ENCODE measurements at regions not wholly inside any gene's neighbourhood (a gene's known extent, or its start where the extent isn't known, plus 50 kb on each side); places are given as distances from the start of the nearest gene placed in this dataset.

- H3K23ac ChIP-seq (ENCODE audit: low read length), result no peak overlapping the region
- H3K79me2 ChIP-seq (ENCODE audit: control insufficient read depth, insufficient read depth, low read length, poor library complexity), result no peaks in the 10 kb centered on the region
- no peaks in the 10 kb centered on the region for H3K9me3 ChIP-seq (ENCODE audit: insufficient read depth, low read depth, low read length)
- no peak overlapping the region for H3K27ac ChIP-seq (ENCODE audit: low read depth, low read length)
- H3K36me3 ChIP-seq (ENCODE audit: control insufficient read depth in 1 of 2, insufficient read depth in 2 of 2, low read length in 2 of 2), result no peaks in the 10 kb centered on the region
- no peak overlapping the region for H4K12ac ChIP-seq (ENCODE audit: low read depth, low read length)
- H3K18ac ChIP-seq (ENCODE audit: low read length), result no peak overlapping the region
- no peak overlapping the region for H3K4me3 ChIP-seq (ENCODE audit: low read depth, low read length)
- H2BK12ac ChIP-seq (ENCODE audit: low read length), result no peak overlapping the region
- no peak overlapping the region for H3K4ac ChIP-seq (ENCODE audit: low read depth, low read length)
- H3K27me3 ChIP-seq (ENCODE audit: insufficient read depth, low read length), result no peaks in the 10 kb centered on the region
- H3K4me1 ChIP-seq (ENCODE audit: control insufficient read depth in 1 of 2, insufficient read depth in 2 of 2, low read length in 2 of 2), result no peaks in the 10 kb centered on the region
- no peak overlapping the region for H4K91ac ChIP-seq (ENCODE audit: low read depth, low read length)
- DNase-seq, result peak in 1 of 2 donors; percentile 46
- no peaks in the 10 kb centered on the region for H3K79me1 ChIP-seq (ENCODE audit: low read length)
- no CpG with 5 or more reads among the region's 3 CpGs for WGBS (ENCODE audit: extremely low coverage, insufficient coverage, insufficient read length)
- H2BK120ac ChIP-seq (ENCODE audit: insufficient read depth, low read length, poor library complexity), result no peak overlapping the region
- H4K8ac ChIP-seq (ENCODE audit: low read depth, low read length), result no peak overlapping the region
- no peak overlapping the region for H3K4me2 ChIP-seq (ENCODE audit: low read length)
- H3K9ac ChIP-seq (ENCODE audit: low read length), result no peak overlapping the region
- H2AK5ac ChIP-seq (ENCODE audit: low read length), result no peak overlapping the region
- no peak overlapping the region for H3K14ac ChIP-seq (ENCODE audit: low read length)
- H2BK5ac ChIP-seq (ENCODE audit: low read depth, low read length, poor library complexity), result no peak overlapping the region
- no peak overlapping the region for H2AFZ ChIP-seq (ENCODE audit: insufficient read depth, low read length, poor library complexity)
Observed at GRCh38 chr3:118531816-118532215, 502.8 kb downstream of the IGSF11 start.

GRCh38 chr3:118533676-118534075, 501.0 kb downstream of the IGSF11 start:
- Histone ChIP-seq H2BK5ac (ENCODE audit: low read depth, low read length, poor library complexity) (no peak overlapping the region), H3K79me1 (ENCODE audit: low read length) (no peaks in the 10 kb centered on the region), H2BK12ac (ENCODE audit: low read length) (no peak overlapping the region), H4K8ac (ENCODE audit: low read depth, low read length) (no peak overlapping the region), H4K91ac (ENCODE audit: low read depth, low read length) (no peak overlapping the region), H3K27ac (ENCODE audit: low read depth, low read length) (no peak overlapping the region), H2AFZ (ENCODE audit: insufficient read depth, low read length, poor library complexity) (no peak overlapping the region), H3K18ac (ENCODE audit: low read length) (no peak overlapping the region), H4K12ac (ENCODE audit: low read depth, low read length) (no peak overlapping the region), H3K9ac (ENCODE audit: low read length) (no peak overlapping the region), H3K4me2 (ENCODE audit: low read length) (no peak overlapping the region), H3K36me3 (ENCODE audit: control insufficient read depth in 1 of 2, insufficient read depth in 2 of 2, low read length in 2 of 2) (no peaks in the 10 kb centered on the region), H2AK5ac (ENCODE audit: low read length) (no peak overlapping the region), H3K79me2 (ENCODE audit: control insufficient read depth, insufficient read depth, low read length, poor library complexity) (no peaks in the 10 kb centered on the region), H3K4ac (ENCODE audit: low read depth, low read length) (no peak overlapping the region), H3K27me3 (ENCODE audit: insufficient read depth, low read length) (no peaks in the 10 kb centered on the region), H3K4me1 (ENCODE audit: control insufficient read depth in 1 of 2, insufficient read depth in 2 of 2, low read length in 2 of 2) (no peaks in the 10 kb centered on the region), H3K14ac (ENCODE audit: low read length) (no peak overlapping the region), H2BK120ac (ENCODE audit: insufficient read depth, low read length, poor library complexity) (no peak overlapping the region), H3K4me3 (ENCODE audit: low read depth, low read length) (no peak overlapping the region), H3K23ac (ENCODE audit: low read length) (no peak overlapping the region), H3K9me3 (ENCODE audit: insufficient read depth, low read depth, low read length) (no peaks in the 10 kb centered on the region)
- WGBS (ENCODE audit: extremely low coverage, insufficient coverage, insufficient read length), result no CpG with 5 or more reads among the region's 1 CpG
- no peak for DNase-seq

- no peak overlapping the region for H3K23ac ChIP-seq (ENCODE audit: low read length)
- no peak overlapping the region for H3K4ac ChIP-seq (ENCODE audit: low read depth, low read length)
- no peak overlapping the region for H3K9ac ChIP-seq (ENCODE audit: low read length)
- no peaks in the 10 kb centered on the region for H3K4me1 ChIP-seq (ENCODE audit: control insufficient read depth in 1 of 2, insufficient read depth in 2 of 2, low read length in 2 of 2)
- no peak overlapping the region for H2BK5ac ChIP-seq (ENCODE audit: low read depth, low read length, poor library complexity)
- no peak overlapping the region for H2AK5ac ChIP-seq (ENCODE audit: low read length)
- H2BK120ac ChIP-seq (ENCODE audit: insufficient read depth, low read length, poor library complexity), result no peak overlapping the region
- no CpG with 5 or more reads among the region's 2 CpGs for WGBS (ENCODE audit: extremely low coverage, insufficient coverage, insufficient read length)
- no peak overlapping the region for H3K27ac ChIP-seq (ENCODE audit: low read depth, low read length)
- H3K4me3 ChIP-seq (ENCODE audit: low read depth, low read length), result no peak overlapping the region
- H2AFZ ChIP-seq (ENCODE audit: insufficient read depth, low read length, poor library complexity), result no peak overlapping the region
- no peak overlapping the region for H2BK12ac ChIP-seq (ENCODE audit: low read length)
- no peaks in the 10 kb centered on the region for H3K79me2 ChIP-seq (ENCODE audit: control insufficient read depth, insufficient read depth, low read length, poor library complexity)
- no peaks in the 10 kb centered on the region for H3K27me3 ChIP-seq (ENCODE audit: insufficient read depth, low read length)
- no peaks in the 10 kb centered on the region for H3K79me1 ChIP-seq (ENCODE audit: low read length)
- no peak overlapping the region for H4K91ac ChIP-seq (ENCODE audit: low read depth, low read length)
- H3K18ac ChIP-seq (ENCODE audit: low read length), result no peak overlapping the region
- H4K12ac ChIP-seq (ENCODE audit: low read depth, low read length), result no peak overlapping the region
- no peak for DNase-seq
- no peak overlapping the region for H3K4me2 ChIP-seq (ENCODE audit: low read length)
- no peak overlapping the region for H4K8ac ChIP-seq (ENCODE audit: low read depth, low read length)
- H3K36me3 ChIP-seq (ENCODE audit: control insufficient read depth in 1 of 2, insufficient read depth in 2 of 2, low read length in 2 of 2), result no peaks in the 10 kb centered on the region
- H3K9me3 ChIP-seq (ENCODE audit: insufficient read depth, low read depth, low read length), result no peaks in the 10 kb centered on the region
- no peak overlapping the region for H3K14ac ChIP-seq (ENCODE audit: low read length)
Observed at GRCh38 chr3:118534519-118534918, 500.1 kb downstream of the IGSF11 start.

DNA sequence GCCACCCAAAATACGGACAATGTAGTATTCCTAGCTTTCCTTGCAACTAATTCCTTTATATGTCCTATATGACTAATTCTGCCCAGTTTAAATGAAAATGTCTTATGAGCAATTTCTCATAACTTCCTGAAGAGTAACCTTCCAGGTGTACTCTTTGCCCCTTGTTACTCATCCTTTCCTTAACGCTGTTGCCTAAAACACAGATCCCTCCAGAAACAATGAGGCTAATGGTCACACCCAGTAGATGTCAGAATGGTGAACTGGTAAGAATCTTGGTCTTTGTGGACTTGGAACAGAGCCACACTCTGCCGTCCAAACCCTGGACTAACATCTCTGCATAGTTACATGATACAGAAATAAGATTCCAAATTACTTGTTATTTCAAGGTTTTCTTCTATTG, 497.9 kb downstream of the IGSF11 start:
- H3K4ac ChIP-seq (ENCODE audit: low read depth, low read length), result no peak overlapping the region
- H2BK12ac ChIP-seq (ENCODE audit: low read length), result no peak overlapping the region
- H3K27me3 ChIP-seq (ENCODE audit: insufficient read depth, low read length), result no peaks in the 10 kb centered on the region
- H3K27ac ChIP-seq (ENCODE audit: low read depth, low read length), result no peak overlapping the region
- no peak overlapping the region for H4K91ac ChIP-seq (ENCODE audit: low read depth, low read length)
- H3K9me3 ChIP-seq (ENCODE audit: insufficient read depth, low read depth, low read length), result no peaks in the 10 kb centered on the region
- no peak overlapping the region for H3K23ac ChIP-seq (ENCODE audit: low read length)
- H3K36me3 ChIP-seq (ENCODE audit: control insufficient read depth in 1 of 2, insufficient read depth in 2 of 2, low read length in 2 of 2), result no peaks in the 10 kb centered on the region
- no peak overlapping the region for H4K12ac ChIP-seq (ENCODE audit: low read depth, low read length)
- no peaks in the 10 kb centered on the region for H3K79me1 ChIP-seq (ENCODE audit: low read length)
- no peak overlapping the region for H3K14ac ChIP-seq (ENCODE audit: low read length)
- H3K9ac ChIP-seq (ENCODE audit: low read length), result no peak overlapping the region
- H2BK120ac ChIP-seq (ENCODE audit: insufficient read depth, low read length, poor library complexity), result no peak overlapping the region
- no peaks in the 10 kb centered on the region for H3K79me2 ChIP-seq (ENCODE audit: control insufficient read depth, insufficient read depth, low read length, poor library complexity)
- H3K4me3 ChIP-seq (ENCODE audit: low read depth, low read length), result no peak overlapping the region
- H3K18ac ChIP-seq (ENCODE audit: low read length), result no peak overlapping the region
- no peak for DNase-seq
- H2BK5ac ChIP-seq (ENCODE audit: low read depth, low read length, poor library complexity), result no peak overlapping the region
- no CpG with 5 or more reads among the region's 3 CpGs for WGBS (ENCODE audit: extremely low coverage, insufficient coverage, insufficient read length)
- H2AK5ac ChIP-seq (ENCODE audit: low read length), result no peak overlapping the region
- no peak overlapping the region for H2AFZ ChIP-seq (ENCODE audit: insufficient read depth, low read length, poor library complexity)
- no peak overlapping the region for H3K4me2 ChIP-seq (ENCODE audit: low read length)
- H4K8ac ChIP-seq (ENCODE audit: low read depth, low read length), result no peak overlapping the region
- no peaks in the 10 kb centered on the region for H3K4me1 ChIP-seq (ENCODE audit: control insufficient read depth in 1 of 2, insufficient read depth in 2 of 2, low read length in 2 of 2)

All from trophoblast cell (in vitro differentiated cells and primary cell).